Mammary epithelial cell (primary cell): ENCODE measurements at regions not wholly inside any gene's neighbourhood (a gene's known extent, or its start where the extent isn't known, plus 50 kb on each side); places are given as distances from the start of the nearest gene placed in this dataset.

ENCODE experiments used
- EZH2 ChIP-seq: IDR thresholded peaks from 2 replicates; pipeline ENCODE4 v1.6.1; 2012; ENCODE audit warnings: low read length, inconsistent platforms, borderline replicate concordance
- TF ChIP-seq, protein P1 (sequence below), 2 donors: IDR thresholded peaks in 1 of 2; conservative IDR thresholded peaks in 1 of 2; 2 replicates each; pipeline ENCODE4 v1.5.1; 2011 to 2012; ENCODE audit warnings: inconsistent platforms in 2 of 2, low read length in 2 of 2, mild to moderate bottlenecking in 2 of 2, control low read depth in 1 of 2, low read depth in 1 of 2; ENCODE audit not compliant: insufficient read depth in 1 of 2; ENCODE audit errors: extremely low read depth in 1 of 2

DNA sequence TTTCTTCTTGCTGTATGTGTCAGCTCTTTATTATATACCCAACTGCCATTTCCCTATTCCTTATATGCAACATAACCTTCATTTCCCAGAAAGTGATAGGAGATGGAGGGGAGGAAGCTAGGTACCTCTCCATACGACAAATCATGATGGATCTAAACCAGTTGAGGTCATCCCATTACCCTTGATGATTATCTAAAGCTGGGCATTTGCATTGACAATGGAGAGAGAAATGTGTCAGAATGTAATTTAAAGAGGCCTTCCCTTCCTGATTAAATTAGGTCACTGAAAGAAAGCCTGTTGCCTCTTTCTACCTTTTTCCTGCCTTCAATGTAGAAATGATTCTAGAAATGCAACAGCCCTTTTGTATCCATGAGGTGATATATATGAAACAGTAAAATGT, 81.9 kb downstream of the SUCNR1 start:
- TF ChIP-seq, protein P1, sequence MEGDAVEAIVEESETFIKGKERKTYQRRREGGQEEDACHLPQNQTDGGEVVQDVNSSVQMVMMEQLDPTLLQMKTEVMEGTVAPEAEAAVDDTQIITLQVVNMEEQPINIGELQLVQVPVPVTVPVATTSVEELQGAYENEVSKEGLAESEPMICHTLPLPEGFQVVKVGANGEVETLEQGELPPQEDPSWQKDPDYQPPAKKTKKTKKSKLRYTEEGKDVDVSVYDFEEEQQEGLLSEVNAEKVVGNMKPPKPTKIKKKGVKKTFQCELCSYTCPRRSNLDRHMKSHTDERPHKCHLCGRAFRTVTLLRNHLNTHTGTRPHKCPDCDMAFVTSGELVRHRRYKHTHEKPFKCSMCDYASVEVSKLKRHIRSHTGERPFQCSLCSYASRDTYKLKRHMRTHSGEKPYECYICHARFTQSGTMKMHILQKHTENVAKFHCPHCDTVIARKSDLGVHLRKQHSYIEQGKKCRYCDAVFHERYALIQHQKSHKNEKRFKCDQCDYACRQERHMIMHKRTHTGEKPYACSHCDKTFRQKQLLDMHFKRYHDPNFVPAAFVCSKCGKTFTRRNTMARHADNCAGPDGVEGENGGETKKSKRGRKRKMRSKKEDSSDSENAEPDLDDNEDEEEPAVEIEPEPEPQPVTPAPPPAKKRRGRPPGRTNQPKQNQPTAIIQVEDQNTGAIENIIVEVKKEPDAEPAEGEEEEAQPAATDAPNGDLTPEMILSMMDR (conservative IDR thresholded peaks at IDR 0.05 in 1 of 2, IDR thresholded peaks at IDR 0.05 in 1 of 2; ENCODE audit: extremely low read depth in 1 of 2, insufficient read depth in 1 of 2, low read depth in 1 of 2, low read length in 2 of 2), result no peak
- no peak for TF ChIP-seq EZH2
